MM.1S (cell line): ENCODE measurements at regions not wholly inside any gene's neighbourhood (a gene's known extent, or its start where the extent isn't known, plus 50 kb on each side); places are given as distances from the start of the nearest gene placed in this dataset.
A peak's percentile ranks its signal among the peaks of the same experiment; 100 is the strongest.
"Not testable (repeated sequence)": the region's sequence is repeated elsewhere in the genome, so short reads cannot be mapped to it uniquely, and the experiment has no call there.

ENCODE experiments used
- DNase-seq: peaks from one replicate; pipeline ENCODE4 v3.0.0-alpha.2; 2015
- H2AFZ ChIP-seq: fragments of 300-600 bp; sonication (generic); 2 replicates; pipeline ENCODE4 v1.6.0; 2016; ENCODE audit warnings: antibody characterized with exemption, low read length
- H3F3A ChIP-seq: fragments of 300-600 bp; sonication (generic); 2 replicates; pipeline ENCODE4 v1.6.1; 2016; ENCODE audit warnings: mild to moderate bottlenecking, antibody characterized with exemption, low read length, moderate library complexity, mixed read lengths; ENCODE audit not compliant: insufficient read depth
- H3K27ac ChIP-seq: fragments of 300-600 bp; sonication (generic); 2 replicates; pipeline ENCODE4 v1.5.1; 2016; ENCODE audit warnings: mild to moderate bottlenecking, low read length
- H3K27me3 ChIP-seq: fragments of 300-600 bp; sonication (generic); replicated peaks from 2 replicates; pipeline ENCODE4 v1.6.0; 2016; ENCODE audit warnings: low read length; ENCODE audit not compliant: insufficient read depth
- H3K36me3 ChIP-seq: fragments of 300-600 bp; sonication (generic); replicated peaks from 2 replicates; pipeline ENCODE4 v1.6.1; 2016; ENCODE audit warnings: mild to moderate bottlenecking, low read length, mixed read lengths; ENCODE audit not compliant: insufficient read depth
- H3K4me1 ChIP-seq: fragments of 300-600 bp; sonication (generic); 2 replicates; pipeline ENCODE4 v1.6.1; 2016; ENCODE audit warnings: low read length, mixed read lengths
- H3K4me2 ChIP-seq: fragments of 300-600 bp; sonication (generic); 2 replicates; pipeline ENCODE4 v1.6.0; 2016; ENCODE audit warnings: low read depth, low read length
- H3K4me3 ChIP-seq: fragments of 300-600 bp; sonication (generic); 2 replicates; pipeline ENCODE4 v1.5.1; 2016; ENCODE audit warnings: low read length, mixed read lengths
- H3K79me2 ChIP-seq: fragments of 300-600 bp; sonication (generic); 2 replicates; pipeline ENCODE4 v1.6.1; 2016; ENCODE audit warnings: mixed run types, low read length, mixed read lengths
- H3K9ac ChIP-seq: fragments of 300-600 bp; sonication (generic); 2 replicates; pipeline ENCODE4 v1.6.1; 2016; ENCODE audit warnings: low read length, mixed read lengths
- H3K9me2 ChIP-seq: fragments of 300-600 bp; sonication (generic); replicated peaks from 2 replicates; pipeline ENCODE4 v1.6.1; 2016; ENCODE audit warnings: mild to moderate bottlenecking, low read length, mixed read lengths; ENCODE audit not compliant: insufficient read depth
- H3K9me3 ChIP-seq: fragments of 300-600 bp; sonication (generic); replicated peaks from 2 replicates; pipeline ENCODE4 v1.6.1; 2016; ENCODE audit warnings: mild to moderate bottlenecking, low read length, mixed read lengths; ENCODE audit not compliant: insufficient read depth
- H4K20me1 ChIP-seq: fragments of 300-600 bp; sonication (generic); 2 replicates; pipeline ENCODE4 v1.6.1; 2016; ENCODE audit warnings: mild to moderate bottlenecking, low read length, moderate library complexity, mixed read lengths; ENCODE audit not compliant: insufficient read depth

GRCh38 chr21:6553505-6554376 is 3967.6 kb upstream of the TPTE start:
- not testable (repeated sequence) for H3K4me2 ChIP-seq, H2AFZ ChIP-seq, H4K20me1 ChIP-seq, H3K27me3 ChIP-seq, H3K9ac ChIP-seq, H3K4me3 ChIP-seq, H3K9me3 ChIP-seq, H3F3A ChIP-seq, H3K27ac ChIP-seq, H3K4me1 ChIP-seq, H3K36me3 ChIP-seq, DNase-seq, H3K9me2 ChIP-seq, H3K79me2 ChIP-seq

- not testable (repeated sequence) for H3K9me3 ChIP-seq, H3K79me2 ChIP-seq, DNase-seq, H3K4me3 ChIP-seq, H3K36me3 ChIP-seq, H3K4me2 ChIP-seq, H3F3A ChIP-seq, H2AFZ ChIP-seq, H3K27me3 ChIP-seq, H3K27ac ChIP-seq, H3K4me1 ChIP-seq, H4K20me1 ChIP-seq, H3K9me2 ChIP-seq, H3K9ac ChIP-seq
These were observed 3967.0 kb upstream of the TPTE start for GRCh38 chr21:6554377-6554864.

GRCh38 chr21:6556516-6556915 is 3964.9 kb upstream of the TPTE start:
- not testable (repeated sequence) for H4K20me1 ChIP-seq, H3K4me1 ChIP-seq, H3K36me3 ChIP-seq, H3K9me2 ChIP-seq, H3K4me2 ChIP-seq, H2AFZ ChIP-seq, H3K9me3 ChIP-seq, H3K27ac ChIP-seq, H3F3A ChIP-seq, H3K9ac ChIP-seq, H3K4me3 ChIP-seq, H3K79me2 ChIP-seq, DNase-seq, H3K27me3 ChIP-seq

- not testable (repeated sequence) for H3K27me3 ChIP-seq, H3K9me3 ChIP-seq, H3K9ac ChIP-seq, H3K4me3 ChIP-seq, H3K9me2 ChIP-seq, H3K4me2 ChIP-seq, H3K36me3 ChIP-seq, DNase-seq, H3F3A ChIP-seq, H3K4me1 ChIP-seq, H3K79me2 ChIP-seq, H2AFZ ChIP-seq, H4K20me1 ChIP-seq
- H3K27ac ChIP-seq: peak overlapping the region; percentile 56; the same call in 1 of the 2 replicates
These were observed 3964.0 kb upstream of the TPTE start for GRCh38 chr21:6557415-6557814.

GRCh38 chr21:6561168-6561567 is 3960.2 kb upstream of the TPTE start:
- not testable (repeated sequence) for H2AFZ ChIP-seq, H3K4me1 ChIP-seq, H3K9ac ChIP-seq, H3K27me3 ChIP-seq, H3K27ac ChIP-seq, H3K79me2 ChIP-seq, H3K36me3 ChIP-seq, H3K9me3 ChIP-seq, H3K4me2 ChIP-seq, H4K20me1 ChIP-seq, H3K4me3 ChIP-seq, H3K9me2 ChIP-seq, DNase-seq, H3F3A ChIP-seq

- not testable (repeated sequence) for H3K27ac ChIP-seq, H3K27me3 ChIP-seq, DNase-seq
These were observed 3959.8 kb upstream of the TPTE start for GRCh38 chr21:6561578-6561977.

GRCh38 chr21:6564543-6565166 is 3956.7 kb upstream of the TPTE start:
- H3K4me3 ChIP-seq, H3K9ac ChIP-seq: not testable (repeated sequence)

More at GRCh38 chr21:6561578-6561977, 3959.8 kb upstream of the TPTE start:
- not testable (repeated sequence) for H3K4me3 ChIP-seq, H3K9me3 ChIP-seq, H3K9me2 ChIP-seq, H3K79me2 ChIP-seq, H3K4me2 ChIP-seq, H4K20me1 ChIP-seq, H3K4me1 ChIP-seq, H3K36me3 ChIP-seq, H2AFZ ChIP-seq, H3K9ac ChIP-seq, H3F3A ChIP-seq

More at GRCh38 chr21:6564543-6565166, 3956.7 kb upstream of the TPTE start:
- not testable (repeated sequence) for H3K27ac ChIP-seq, H3K27me3 ChIP-seq, H3K9me2 ChIP-seq, H4K20me1 ChIP-seq, H3K4me2 ChIP-seq, H3K79me2 ChIP-seq, DNase-seq, H3K4me1 ChIP-seq, H3K9me3 ChIP-seq, H2AFZ ChIP-seq, H3K36me3 ChIP-seq, H3F3A ChIP-seq
